WI38 (cell line): ENCODE measurements at regions not wholly inside any gene's neighbourhood (a gene's known extent, or its start where the extent isn't known, plus 50 kb on each side); places are given as distances from the start of the nearest gene placed in this dataset.

Experiments
- H3K4me3 ChIP-seq: 2 replicates; pipeline ENCODE4 v1.5.1; 2011; ENCODE audit warnings: low read depth, mild to moderate bottlenecking, control low read depth, low read length
- TF ChIP-seq, protein P1 (sequence below): IDR thresholded peaks from 2 replicates; pipeline ENCODE4 v1.5.1; 2012; ENCODE audit warnings: low read depth, mild to moderate bottlenecking, control low read depth, low read length

DNA sequence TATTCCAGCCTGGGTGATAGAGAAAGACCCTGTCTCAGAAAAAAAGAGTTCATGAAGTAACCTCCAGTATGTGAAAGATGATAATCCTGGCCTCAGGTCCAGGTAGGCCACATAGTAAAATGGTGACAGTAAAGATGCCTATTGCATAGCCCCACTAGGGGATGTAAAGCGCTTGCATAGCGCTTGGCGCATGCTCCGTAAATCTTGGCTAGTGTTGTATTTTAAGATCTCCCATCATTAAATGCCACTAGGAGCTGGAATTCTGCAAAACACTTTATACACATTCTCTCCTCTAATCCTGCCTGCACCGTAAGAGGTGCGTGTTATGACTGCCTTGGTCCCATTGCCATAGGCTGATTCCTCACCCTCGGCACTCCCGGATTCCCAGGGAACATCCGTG, 153.6 kb downstream of the TFCP2L1 start:
- TF ChIP-seq, protein P1, sequence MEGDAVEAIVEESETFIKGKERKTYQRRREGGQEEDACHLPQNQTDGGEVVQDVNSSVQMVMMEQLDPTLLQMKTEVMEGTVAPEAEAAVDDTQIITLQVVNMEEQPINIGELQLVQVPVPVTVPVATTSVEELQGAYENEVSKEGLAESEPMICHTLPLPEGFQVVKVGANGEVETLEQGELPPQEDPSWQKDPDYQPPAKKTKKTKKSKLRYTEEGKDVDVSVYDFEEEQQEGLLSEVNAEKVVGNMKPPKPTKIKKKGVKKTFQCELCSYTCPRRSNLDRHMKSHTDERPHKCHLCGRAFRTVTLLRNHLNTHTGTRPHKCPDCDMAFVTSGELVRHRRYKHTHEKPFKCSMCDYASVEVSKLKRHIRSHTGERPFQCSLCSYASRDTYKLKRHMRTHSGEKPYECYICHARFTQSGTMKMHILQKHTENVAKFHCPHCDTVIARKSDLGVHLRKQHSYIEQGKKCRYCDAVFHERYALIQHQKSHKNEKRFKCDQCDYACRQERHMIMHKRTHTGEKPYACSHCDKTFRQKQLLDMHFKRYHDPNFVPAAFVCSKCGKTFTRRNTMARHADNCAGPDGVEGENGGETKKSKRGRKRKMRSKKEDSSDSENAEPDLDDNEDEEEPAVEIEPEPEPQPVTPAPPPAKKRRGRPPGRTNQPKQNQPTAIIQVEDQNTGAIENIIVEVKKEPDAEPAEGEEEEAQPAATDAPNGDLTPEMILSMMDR: no peak

DNA sequence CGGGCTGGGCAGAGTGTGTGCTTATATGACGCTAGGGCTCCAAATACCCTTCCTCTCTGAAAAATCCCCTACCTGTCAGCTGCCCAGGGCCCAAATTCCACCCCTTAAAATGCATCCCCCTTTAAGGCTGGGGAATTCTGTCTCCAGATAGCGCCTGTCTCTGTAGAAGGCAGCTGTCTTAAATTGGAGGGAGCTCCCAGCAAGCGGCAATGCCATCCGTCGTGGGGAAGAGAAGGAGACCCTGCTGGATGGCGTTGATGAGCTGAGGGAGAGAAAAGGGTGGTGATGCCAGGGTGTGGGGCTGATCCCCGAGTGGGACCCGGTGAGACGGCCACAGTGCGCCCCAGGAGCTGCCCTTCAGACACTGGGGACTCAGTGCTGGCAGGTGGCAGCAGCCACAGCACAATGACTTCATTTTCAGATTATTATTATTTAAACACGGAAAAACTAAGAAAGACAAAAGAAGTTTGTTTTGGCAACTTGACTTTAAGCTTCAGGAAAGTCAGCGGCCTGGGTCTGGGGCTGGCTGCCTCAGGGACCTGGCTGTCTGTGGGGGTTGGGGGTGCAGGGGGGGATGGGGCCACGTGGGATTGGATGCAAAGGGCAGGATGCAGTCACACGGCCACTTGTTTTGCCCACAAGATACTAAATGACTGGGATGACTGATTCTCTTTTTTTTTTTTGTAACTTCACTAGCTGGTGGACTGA, 152.8 kb downstream of the TFCP2L1 start:
- TF ChIP-seq, protein P1: no peak
- H3K4me3 ChIP-seq: no peak overlapping the region

More for the DNA sequence above, 153.6 kb downstream of the TFCP2L1 start:
- H3K4me3 ChIP-seq: no peak overlapping the region

DNA sequence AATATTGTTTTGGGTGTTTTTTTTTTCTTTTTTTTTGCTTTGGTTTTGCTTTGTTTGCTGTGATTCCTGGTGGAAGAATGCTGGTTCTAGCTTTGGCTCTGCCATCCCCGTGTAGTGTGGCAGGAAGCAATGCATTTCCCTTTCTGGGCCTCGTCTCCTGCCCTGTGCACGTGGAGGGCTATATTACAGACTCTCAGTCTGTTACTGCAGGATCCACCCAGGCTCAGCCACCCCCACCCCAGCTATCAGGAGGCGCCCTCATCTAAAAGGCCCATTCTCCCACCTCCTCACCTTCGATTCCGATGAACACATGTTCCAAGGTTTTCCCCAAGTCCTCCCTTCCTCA, 152.3 kb downstream of the TFCP2L1 start:
- TF ChIP-seq, protein P1: no peak
- H3K4me3 ChIP-seq: no peak overlapping the region

DNA sequence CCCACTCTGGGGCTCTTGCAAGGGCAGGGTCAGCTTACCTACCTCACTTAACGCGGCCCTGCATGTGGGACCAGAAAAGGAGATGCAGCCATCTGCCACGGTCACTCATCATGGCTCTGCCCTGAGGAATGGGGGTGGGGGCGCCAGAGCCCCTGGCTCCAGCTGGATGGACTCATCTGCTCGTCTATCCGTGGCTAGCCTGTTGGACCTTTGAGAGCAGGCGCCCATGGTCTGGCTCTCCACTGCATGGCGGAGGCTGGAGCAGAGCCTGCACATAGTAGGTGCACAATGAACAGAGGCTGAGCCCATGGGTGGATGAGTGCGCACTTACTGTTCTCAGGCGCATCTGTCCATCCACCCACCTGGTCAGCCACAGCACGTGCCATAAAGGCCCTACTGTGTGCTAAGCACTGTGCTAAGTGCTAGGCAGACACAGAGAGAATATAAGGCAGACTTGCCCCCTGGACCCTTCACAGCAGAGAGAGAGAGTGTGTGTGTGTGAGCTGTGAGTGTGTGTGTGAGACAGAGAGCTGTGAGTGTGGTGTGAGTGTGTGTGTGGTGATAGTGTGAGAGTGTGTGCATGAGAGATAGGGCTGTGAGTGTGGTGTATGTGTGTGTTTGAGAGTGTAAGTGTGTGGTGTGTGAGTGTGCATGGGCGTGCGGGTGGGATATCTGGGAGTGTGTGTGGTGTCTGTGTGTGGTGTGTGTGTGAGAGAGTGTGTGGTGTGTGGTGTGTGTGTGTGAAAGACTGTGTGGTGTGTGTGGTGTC, 151.3 kb downstream of the TFCP2L1 start:
- TF ChIP-seq, protein P1: no peak
- no peak overlapping the region for H3K4me3 ChIP-seq

DNA sequence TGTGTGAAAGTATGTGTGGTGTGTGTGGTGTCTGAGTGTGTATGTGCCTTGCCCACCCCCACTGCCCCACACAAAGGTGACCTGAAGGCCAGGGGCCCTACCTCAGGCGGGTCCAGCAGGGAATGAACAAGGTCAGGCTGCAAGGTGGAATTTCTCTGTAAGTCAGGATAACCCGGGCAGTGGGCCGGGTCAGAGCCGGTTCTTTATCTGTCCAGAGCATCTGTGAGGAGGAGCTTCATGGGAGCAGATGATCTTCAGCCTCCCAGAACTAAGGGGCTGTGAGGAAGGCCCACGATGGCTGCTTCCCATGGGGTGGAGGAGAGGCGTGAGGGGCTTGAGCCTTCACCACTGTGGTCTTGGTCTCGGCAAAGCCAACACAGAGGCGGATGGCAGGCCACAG, 150.3 kb downstream of the TFCP2L1 start:
- TF ChIP-seq, protein P1: no peak
- no peak overlapping the region for H3K4me3 ChIP-seq

DNA sequence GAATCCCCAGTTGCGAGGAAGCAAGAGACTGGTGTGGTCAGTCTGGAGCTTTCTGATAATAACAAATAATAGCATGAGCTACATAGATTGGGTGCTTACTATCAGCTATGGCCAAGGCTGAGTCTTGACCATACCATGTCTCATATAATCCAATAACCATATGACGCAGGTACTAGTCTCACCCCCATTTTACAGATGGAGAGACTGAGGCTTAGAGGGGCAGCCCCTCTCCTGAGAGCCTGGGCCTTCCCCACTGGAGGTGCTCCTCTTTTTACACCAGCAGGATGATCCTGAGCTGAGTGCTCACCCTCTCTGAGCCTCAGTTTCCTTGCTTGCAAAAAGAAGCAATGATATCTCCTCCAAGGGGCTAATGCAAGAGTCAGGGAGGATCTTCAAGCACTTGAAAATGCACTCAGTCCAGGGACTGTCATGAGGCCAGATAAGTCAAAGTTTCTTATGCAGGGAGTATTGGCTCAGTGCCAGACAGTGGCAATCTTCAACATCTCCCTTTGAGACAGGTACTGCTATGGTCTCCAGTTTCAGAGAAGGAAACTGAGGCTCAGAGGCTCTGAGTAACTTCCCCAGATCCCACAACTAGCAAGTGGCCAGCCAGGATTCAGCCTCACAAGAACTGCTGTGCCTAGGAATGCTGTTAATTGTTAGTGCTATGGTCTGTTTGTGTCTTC, 149.7 kb downstream of the TFCP2L1 start:
- TF ChIP-seq, protein P1: no peak

DNA sequence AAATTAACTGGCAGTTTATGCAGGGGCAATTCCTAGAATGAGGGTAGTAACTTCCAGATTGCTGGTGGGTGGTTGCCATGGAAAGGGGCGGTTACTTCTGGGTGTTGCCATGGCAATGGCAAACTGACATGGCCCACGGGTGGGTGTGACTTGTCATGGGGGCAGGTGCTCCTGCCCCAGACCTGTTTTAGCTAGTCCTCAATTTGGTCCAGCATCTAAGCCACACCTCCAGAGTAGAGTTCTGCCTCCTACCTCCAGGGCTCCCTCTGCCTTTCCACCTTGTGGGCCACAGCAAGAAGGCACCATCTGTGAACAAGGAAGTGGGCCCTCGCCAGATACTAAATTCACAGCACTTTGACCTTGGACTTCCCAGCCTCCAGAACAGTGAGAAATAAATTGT, 148.7 kb downstream of the TFCP2L1 start:
- H3K4me3 ChIP-seq: no peak overlapping the region
- TF ChIP-seq, protein P1: no peak

More for the DNA sequence above, 149.7 kb downstream of the TFCP2L1 start:
- H3K4me3 ChIP-seq: no peak overlapping the region
